Stimulated activated CD4-positive, alpha-beta T cell treated with anti-CD3 and anti-CD28 coated beads, Interleukin-12 subunit alpha, Interleukin-12 subunit beta, amount 100 ng/mL, for 24 hours (primary cell): ENCODE measurements at regions not wholly inside any gene's neighbourhood (a gene's known extent, or its start where the extent isn't known, plus 50 kb on each side); places are given as distances from the start of the nearest gene placed in this dataset.

ENCODE experiments used
- DNase-seq, 2 experiments: peaks; one replicate each; pipeline ENCODE4 v3.0.0-alpha.2; 2020; ENCODE audit warnings: low read depth in 2 of 2

DNA sequence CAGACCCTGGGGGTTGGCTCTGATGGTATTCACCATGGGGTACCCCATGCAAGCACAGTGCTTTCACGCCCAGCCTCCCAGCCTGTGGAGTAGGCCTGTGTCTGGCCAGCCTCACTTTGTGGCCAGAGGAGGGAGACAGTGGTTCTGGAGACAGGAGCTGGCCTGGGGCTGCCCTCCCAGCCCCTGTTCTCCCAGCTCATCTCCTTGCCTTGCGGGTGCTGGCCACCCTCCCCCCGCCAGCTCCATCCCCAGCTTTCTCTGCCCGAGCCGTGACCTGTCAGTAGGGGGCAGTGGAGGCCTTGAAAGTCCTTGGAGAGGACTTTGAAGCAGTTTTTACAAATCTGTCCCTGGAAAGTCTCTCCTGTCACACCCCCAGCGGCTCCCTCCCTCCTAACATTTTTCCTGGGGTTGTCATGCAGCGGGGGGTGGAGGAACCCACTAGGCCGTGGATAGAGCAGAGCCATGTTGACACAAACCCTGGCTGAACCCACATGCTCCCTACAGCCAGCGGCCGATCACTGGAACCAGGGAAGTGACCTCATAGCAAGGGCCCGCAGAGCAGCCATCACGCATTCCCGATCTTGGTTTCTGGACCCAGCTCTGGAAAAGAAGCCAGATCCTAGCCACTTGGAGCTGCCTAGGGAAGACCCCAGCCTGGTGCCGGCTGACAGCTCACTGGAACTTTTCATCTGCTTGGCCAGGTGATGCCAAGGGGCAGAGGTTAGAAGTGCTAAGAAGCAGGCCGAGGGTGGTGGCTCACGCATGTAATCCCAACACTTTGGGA lies 289.4 kb downstream of the SEC14L1 start:
- peak; percentile 68 to 85 for DNase-seq

DNA sequence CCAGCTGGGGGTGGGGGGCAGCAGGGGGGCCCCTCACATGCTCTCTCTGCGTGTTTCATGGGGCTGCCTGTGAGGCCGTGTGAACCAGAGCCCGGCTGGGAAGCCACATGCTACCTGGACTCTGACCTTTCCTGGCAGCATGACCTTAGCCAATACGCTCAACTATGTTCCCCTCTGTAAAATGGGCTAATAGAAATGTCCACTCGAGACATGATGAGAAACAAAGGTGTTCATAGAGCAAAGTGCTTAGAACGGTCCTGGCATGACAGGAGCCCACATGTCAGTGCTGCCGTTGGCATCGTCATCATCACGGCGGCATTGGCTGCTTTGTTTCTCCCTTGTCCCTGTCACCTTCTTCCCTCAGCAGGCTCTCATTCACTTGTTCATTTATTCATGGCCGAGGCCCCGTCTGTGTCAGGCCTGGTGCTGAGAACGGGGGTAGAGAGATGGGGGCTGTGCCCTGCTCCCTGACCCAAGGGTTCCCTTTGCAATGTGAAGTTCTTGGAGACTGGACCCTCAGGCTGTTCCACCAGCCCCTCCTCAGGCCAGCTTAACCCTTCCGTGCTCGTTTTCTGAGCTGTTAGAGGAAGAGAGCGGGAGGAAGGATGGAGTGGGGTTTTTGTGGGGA lies 291.4 kb downstream of the SEC14L1 start:
- no peak for DNase-seq

DNA sequence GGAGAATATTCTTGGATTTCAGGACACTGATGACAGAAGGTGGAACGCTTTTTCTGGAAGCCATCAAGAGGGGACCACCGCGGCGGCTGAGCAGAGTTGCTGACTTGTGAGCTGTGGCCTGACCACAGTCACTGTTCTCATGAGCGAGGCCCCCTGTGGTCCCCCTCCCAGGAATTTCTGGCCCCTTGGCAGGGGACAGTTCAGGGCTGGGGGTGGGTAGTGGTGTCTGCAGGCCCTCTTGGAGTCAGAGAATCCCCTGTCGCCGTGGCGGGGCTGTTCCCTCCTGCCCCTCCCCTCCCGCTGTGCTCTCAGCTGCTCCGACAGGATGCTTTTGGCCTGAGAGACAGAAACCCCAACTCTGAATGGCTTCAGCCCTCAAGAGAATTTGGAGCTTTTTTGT lies 292.0 kb downstream of the SEC14L1 start:
- no peak for DNase-seq

DNA sequence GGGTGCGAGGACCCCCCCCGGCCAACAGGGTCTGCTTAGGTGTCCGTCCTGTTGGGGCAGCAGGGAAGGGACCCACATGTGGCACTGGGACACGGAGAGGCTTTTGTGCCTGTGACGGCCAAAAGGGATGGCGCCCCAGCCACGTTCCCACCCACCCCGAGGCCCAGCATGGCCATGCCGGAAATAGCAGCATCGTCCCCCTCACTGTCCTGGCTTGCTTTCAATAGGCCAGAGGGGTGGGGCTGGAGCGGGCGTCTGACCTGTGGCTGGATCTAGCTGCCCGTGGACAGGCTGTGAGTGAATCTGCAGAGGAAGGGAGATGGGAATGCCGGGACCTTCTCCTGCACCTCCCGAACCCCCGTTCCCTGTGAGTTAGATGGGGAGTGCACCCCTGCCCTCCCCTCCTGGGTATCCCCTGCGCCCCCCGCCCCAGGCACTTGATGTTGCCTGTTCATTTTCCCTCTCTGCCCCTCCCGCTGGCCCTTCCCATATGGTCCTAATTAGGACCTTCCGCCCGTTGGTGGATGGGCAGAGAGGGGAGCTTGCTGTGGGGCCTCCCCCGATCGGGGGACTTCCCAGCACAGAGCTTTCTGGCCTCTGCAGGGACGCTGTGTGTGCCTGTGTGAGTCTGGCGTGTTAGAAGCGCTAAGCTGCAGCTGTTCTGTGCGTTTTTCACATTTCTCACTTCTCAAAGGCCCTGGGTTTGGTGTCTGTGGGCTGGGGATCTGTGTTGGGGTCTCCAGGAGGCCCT lies 292.8 kb downstream of the SEC14L1 start:
- no peak for DNase-seq

DNA sequence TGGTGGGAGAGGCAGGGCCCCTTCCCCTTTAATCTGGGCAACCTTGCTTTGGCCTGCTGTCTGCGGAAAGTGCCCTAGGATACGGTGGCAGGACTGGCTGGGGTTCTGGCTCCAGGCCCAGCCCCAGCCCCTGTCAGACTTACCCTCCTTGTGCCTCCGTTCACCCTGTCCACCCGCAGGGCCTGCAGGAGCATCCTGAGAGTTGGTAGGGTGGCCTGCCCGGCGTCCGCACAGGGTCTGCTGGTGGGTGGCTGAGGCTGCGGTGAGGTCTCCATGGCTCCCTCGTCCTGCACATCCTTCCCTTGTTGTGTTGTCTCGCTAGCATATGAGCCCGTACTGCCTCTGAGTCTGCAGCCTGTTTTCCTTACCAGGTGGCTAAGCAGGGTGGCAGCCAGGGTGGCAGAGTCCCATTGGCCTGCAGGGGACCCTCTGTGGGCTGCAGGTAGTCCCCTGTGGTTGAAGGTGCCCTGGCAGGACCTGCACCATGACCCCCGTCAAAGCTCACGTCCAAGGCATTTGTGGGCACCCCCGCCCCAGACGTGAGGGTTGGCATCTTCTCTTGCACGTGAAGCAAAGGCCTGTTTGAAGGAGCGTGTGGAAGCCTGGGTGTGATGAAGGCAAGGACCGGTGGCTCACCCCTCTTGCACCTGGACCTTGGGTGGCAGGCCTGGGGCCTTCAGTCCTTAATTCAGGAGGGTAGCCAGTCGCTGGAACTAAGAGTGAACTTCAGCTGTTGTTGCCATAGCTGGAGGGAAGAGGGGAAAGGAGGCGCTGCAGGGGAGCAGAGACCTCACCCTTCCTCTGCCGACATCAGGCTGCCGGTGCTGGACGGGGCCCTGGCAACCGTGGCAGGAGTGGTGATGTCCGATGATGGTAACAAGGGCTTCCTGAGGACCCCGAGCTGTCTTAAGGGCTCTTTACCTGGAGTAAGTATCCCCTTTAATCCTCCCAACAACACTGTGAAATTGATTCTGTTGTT lies 293.7 kb downstream of the SEC14L1 start:
- no peak for DNase-seq

DNA sequence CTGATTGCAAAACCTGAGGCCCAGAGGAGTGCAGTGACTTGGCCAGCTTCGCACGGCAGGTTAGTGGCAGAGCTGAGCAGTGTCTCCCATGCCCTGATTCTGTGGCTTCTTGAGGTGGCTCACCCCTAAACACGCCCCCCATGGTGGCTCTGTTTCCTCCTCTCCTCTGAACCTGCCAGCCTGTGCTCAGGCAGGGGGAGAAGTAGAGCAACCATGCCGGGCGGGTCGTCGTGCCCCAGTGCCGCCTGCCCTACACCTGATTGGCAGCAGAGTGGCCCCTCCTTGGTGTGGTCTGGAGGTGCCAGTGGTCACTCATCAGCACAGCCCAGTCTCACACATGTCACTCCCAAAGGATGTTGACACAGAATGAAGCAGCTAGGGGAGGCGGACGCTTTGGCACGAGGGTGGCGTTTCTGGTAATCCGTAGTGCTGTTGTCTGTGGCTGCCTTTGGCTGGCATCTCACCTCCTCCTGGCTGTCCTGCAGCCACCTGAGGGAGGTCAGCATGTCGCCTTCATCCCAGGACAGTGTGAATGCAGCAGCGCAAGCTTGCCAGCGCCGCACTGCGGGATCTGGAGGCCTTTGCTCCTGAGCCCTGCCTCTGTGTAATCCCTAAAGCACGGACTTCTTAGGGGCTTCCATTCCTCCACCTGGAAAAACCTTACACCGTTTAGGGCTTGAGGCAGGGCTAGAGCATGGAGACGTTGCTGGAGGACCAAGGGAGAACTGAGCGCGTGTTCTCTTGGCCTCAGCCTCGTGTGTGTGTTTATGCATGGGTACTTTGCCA lies 294.7 kb downstream of the SEC14L1 start:
- no peak for DNase-seq

DNA sequence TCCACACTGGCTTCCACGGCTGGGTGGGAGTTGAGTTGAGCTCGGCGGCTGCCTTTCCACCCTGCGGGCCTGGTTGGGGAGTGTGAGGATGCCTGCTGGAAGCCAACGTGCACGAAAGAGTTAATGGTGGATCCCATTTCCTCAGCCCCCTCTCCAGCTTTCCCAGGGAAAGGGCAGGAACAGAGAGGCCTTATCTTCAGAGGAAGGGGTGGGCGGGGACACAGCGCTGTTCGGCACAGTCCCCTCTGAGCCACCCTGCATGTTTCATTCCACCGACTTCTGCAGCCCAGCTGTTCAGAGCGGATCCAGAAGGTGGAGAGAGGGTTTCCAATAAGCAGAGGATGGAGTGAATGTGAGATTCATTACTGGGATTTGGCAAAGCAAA lies 295.3 kb downstream of the SEC14L1 start:
- no peak for DNase-seq

DNA sequence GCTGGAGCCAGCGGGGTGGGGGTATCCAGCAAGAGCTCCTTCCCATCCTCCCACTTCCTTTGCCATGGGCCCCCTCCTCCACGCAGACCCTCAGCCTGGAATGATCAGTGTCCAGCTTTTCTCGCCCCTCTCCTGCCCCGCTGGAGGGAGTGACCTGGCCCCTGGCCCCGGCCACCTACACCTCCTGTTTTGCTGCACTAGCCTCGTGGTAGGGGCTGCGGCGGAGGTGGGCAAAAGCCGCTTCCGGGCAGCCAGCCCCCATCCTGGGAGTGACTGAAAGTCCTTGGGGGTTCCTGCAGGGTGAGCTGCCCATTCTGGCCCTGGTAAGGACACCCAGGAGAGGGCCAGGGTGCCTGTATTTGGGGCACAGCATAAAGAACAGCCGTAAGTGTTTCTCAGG lies 295.7 kb downstream of the SEC14L1 start:
- DNase-seq: no peak

DNA sequence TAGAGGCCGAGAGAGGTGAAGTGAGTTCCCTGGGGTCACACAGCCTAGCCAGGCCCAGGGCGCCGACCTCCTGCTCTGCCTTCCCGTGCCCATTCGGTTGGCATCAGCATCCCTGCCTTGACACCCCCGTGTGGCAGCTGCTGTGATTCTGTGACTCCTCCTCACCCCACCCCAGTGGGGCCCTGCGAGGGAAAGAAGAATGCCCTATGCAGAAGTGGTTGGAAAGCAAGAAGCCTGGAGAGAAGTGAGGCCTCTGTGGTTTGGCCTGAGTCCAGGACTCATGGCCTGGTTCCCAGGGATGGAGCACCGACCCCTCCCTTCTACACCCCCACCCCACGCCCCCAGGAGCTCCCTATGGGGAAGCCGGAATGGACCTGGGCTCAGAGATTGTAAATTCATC lies 296.2 kb downstream of the SEC14L1 start:
- no peak for DNase-seq

DNA sequence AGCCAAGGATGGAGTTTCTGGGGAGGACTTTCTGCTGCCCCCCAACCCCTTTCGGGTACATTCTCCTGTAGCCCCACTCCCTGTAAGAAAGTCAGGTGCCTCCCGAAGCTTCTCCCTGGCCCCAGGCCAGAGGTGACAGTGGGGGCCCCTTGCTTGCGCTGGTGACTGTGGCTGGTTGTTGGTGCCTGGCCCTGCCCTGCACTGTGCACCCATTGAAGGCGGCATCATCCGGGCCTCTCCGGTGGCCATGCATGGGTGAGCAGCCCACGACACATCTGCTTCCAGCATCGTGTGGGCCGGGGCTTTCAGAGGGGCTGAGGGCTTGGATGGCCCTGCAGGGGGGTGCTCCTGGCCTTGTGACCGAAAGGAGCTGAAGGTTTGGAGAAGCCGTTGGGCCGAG lies 297.0 kb downstream of the SEC14L1 start:
- DNase-seq: no peak

DNA sequence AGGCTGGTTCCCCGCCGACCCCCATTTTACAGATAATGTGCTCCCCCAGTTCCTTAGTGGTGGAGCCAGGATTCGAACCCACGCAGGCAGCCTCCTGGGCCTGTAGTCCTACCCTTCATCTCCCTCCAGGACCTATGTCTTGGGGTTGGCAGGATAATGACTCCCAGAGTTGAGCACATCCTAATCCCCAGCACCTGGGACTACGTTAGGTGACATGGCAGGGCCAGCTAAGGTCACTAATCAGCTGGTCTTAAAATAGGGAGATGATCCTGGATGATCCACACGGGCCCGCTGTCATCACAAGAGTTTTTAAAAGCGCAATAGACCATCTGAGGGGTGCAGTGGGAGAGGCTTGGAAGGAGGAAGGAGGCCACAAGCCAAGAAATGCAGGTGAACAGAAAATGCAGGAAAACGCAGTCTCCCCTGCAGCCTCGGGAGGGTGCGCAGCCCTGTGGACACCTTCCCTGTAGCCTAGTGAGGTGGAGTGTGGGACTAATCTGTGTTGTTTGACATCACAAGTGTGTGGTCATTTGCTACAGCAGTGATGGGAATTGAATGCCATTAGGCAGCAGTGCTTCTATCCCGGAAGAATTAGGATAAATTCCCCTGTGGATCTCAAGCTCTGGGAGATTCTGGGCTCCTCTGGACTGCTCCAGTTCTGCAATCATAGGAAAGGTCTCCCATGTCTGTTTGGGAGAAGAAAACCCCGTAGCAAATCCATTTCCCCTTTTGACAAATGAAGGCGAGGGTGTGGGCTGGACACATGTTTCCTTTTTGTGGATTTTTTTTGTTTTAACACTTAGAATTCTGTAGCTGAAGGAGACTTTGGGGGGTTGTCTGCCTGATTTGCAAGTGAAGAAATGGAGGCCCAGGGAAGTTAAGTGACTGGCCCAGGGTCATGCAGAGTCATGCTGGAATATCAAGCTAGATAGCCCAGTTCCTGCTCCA lies 297.7 kb downstream of the SEC14L1 start:
- DNase-seq: no peak

DNA sequence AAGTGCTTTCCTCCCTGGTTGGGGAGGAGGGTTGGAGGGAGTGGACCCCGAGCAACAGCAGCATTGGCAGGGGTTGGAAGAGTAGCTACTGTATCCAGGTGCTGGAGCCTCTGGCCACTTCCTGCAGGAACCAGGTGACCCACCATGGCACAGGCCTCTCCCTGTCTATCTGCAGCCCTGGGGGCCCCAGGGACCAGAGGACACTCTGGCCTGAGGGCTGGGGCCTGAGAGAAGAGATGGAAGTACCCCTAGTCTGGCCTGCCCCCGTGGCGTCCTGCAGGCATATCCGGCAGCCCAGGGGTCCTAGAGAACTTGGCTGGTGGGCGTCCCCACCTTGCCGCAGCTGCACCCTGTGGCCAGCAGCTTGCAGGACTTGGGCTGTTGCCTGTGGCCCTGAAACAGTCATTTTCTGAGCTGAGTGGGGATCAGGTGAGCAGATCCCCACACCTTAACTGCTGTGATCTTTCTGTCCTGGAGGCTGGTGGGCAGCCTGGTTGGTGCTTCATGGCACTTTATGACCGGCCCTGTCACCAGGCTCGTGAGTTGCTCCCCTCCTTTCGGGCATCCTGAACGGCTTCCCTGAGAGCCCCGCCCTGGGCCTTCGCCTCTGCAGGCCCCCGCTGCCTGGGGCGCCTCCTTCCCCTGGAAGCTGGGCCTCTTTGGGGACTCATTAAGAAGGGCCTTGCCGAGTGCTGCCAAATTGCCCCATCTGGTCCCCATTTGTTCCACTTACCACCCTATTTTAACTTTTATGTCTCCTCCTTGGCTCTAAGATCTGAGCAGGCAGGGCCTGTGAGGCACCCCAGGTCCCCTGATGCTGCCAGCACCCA lies 298.6 kb downstream of the SEC14L1 start:
- DNase-seq: no peak

DNA sequence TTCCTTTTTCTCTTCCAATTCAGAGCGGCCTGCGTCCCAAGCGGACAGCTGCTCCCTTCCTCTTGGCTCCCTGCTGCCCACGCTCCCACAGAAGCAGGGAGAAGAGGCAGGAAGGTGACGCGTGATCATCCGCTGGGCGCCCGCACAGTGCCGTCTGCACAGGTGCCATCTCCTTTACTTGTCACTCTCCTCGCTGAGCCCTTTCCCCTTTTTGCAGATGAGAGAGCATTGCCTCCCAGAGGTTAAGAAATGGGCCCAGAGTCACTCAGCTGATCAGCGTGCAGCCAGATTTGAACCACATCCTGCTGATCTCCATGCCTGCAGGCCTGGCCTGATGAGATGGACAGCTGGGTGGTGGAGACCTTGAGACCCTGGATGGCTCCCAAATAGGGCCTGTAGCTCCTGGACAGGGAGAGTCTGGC lies 299.8 kb downstream of the SEC14L1 start:
- DNase-seq: no peak

DNA sequence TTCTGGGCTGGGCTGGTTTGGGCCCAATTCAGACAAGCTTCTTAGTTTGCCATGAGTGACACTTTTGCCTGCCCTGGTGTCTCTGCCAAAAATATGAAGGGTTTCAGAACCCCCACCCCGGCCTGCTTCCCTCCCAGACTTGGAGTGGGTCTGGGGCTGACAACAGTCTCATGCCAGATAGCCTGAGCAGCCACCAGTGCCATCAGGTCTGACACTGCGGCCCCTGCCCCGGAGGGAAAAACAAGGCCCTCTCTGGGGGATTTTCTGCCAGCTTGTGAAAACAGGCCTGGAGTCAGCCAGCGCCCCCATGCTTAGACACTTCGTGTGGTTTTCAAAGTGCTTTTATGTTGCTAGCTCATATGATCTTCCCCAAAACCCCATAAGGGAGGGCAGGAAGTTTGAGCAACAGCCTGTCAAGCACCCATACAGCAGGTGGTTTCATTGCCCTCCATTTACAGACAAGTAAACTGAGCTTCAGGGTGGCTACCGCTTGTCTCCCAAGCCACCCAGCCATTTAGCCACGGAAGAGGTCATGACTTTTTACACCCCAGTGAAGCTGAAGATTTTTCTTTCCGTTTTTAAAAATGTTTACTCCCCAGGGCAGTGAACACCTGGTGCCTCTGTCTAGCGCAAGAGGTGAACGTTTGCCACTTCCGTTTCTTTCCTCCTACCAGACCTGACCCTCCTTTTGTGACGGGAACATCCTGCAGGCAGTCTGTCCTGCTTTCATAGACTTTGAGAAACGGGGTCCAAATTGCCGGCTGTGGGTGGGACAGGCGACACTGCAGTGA lies 300.6 kb downstream of the SEC14L1 start:
- no peak for DNase-seq

DNA sequence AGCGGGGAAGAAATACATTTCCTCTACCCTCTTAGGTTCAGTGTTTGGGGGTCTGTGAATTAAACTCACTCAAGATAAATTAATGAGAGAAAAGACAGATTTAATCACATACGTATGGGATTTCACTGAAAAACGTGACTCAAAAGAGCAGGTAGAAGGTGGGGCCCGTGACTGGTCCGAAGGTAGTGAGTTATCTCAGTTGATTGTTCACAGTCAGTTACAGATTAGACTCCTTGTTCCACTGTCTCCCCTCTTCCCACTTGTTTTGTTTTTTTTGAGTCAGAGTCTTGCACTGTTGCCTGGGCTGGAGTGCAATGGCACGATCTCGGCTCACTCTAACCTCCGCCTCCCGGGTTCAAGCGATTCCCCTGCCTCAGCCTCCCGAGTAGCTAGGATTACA lies 301.2 kb downstream of the SEC14L1 start:
- DNase-seq: no peak

DNA sequence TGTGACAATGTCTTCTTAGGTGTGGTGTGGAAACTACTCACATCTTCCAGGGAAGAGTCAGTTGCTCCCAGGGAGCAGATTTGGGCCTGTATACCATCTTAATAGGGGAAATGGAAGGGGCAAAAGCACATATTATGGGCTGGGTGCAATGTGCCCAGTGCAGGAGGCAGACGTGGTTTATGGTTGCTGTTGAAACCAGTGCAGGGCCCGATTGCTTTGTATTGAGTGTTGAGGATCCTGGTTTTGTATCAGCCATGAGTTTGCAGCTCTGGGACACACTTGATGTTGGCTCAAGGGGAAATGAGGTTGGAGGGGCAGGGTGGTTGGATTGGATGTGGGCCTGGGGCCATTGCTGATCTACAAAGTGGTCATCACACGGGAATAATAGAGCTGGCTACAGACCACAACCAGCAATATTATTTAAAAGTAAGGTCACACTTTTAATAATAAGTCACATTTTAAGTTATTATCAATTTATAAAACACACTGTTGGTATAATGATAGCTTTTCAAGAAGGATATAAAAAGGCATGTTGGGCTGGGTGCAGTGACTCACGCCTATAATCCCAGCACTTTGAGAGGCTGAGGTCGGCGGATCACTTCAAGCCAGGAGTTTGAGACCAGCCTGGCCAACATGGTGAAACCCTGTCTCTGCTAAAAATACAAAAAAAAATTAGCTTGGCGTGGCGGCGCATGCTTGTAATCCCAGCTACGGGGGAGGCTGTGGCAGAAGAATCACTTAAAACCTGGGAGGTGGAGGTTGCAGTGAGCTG lies 302.4 kb downstream of the SEC14L1 start:
- no peak for DNase-seq

DNA sequence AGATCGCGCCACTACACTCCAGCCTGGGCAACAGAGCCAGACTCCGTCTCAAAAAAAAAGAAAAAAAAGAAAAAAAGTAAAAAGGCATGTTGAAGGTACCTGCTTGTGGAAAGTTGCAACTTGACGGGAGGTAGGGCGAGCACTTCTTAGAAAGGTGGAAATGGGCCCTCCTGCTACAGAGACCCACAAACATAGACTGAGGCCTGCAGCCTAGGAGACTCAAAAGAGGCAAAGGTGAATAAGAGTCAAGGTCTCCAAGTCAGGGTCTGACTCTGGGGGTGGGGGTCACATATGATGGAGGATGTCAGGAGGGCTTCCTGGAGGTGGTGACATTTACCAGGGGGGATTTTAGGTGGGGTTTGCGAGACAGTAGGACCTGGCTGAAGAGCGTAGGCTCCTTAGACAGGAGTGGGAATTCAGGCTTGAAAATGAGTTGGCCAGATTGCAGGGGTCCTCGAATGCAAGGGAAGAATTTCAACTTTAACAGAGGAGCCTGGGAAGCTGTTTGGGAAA lies 303.0 kb downstream of the SEC14L1 start:
- no peak for DNase-seq
